PC-3 (cell line): ENCODE measurements at regions not wholly inside any gene's neighbourhood (a gene's known extent, or its start where the extent isn't known, plus 50 kb on each side); places are given as distances from the start of the nearest gene placed in this dataset.

Source experiments
- ATAC-seq: fragments of 200-7000 bp; cut with Tn5 transposase; 2 replicates; pipeline ENCODE4 v1.9.1; 2020; ENCODE audit warnings: mild to moderate bottlenecking, moderate library complexity
- BruUV-seq: library from RNA; stranded (reverse); fragments of 400-500 nt; replicated peaks from 2 replicates; lab custom pipeline; 2021; lab: Mats Ljungman, UMichigan
- CTCF ChIA-PET: fragments of 300-600 bp; sonication (Branson Sonifier 250); formaldehyde crosslinking; loops from one replicate; lab custom pipeline; 2022; ENCODE audit warnings: antibody characterized with exemption; lab: Charles Lee
- POLR2A ChIA-PET: fragments of 300-600 bp; sonication (Branson Sonifier 250); formaldehyde crosslinking; loops from one replicate; lab custom pipeline; 2022; ENCODE audit warnings: antibody characterized with exemption; ENCODE audit not compliant: unreplicated experiment; lab: Charles Lee
- DNase-seq: peaks from one replicate; pipeline ENCODE4 v3.0.0-alpha.2; 2015
- H2AFZ ChIP-seq: fragments of 300-600 bp; sonication (generic); 2 replicates; pipeline ENCODE4 v1.6.0; 2016; ENCODE audit warnings: antibody characterized with exemption, low read length
- H3F3A ChIP-seq: fragments of 300-600 bp; sonication (generic); one replicate; pipeline ENCODE4 v1.6.0; 2017; ENCODE audit warnings: antibody characterized with exemption, low read length, control low read depth, mild to moderate bottlenecking; ENCODE audit not compliant: unreplicated experiment
- H3K27ac ChIP-seq: fragments of 300-600 bp; sonication (generic); 2 replicates; pipeline ENCODE4 v1.5.1; 2016; ENCODE audit warnings: mild to moderate bottlenecking, low read length
- H3K27me3 ChIP-seq: fragments of 300-600 bp; sonication (generic); 2 replicates; pipeline ENCODE4 v1.6.1; 2016; ENCODE audit warnings: low read length, mixed read lengths
- H3K36me3 ChIP-seq: fragments of 300-600 bp; sonication (generic); 2 replicates; pipeline ENCODE4 v1.6.1; 2016; ENCODE audit warnings: low read depth, mixed run types, low read length, mixed read lengths
- H3K4me1 ChIP-seq: fragments of 300-600 bp; sonication (generic); 2 replicates; pipeline ENCODE4 v1.5.1; 2016; ENCODE audit warnings: low read length; ENCODE audit not compliant: insufficient read depth
- H3K4me2 ChIP-seq: fragments of 300-600 bp; sonication (generic); 2 replicates; pipeline ENCODE4 v1.6.0; 2016; ENCODE audit warnings: low read length
- H3K4me3 ChIP-seq: fragments of 300-600 bp; sonication (generic); 2 replicates; pipeline ENCODE4 v1.5.1; 2016; ENCODE audit warnings: mild to moderate bottlenecking, low read length, mixed read lengths
- H3K79me2 ChIP-seq: fragments of 300-600 bp; sonication (generic); 2 replicates; pipeline ENCODE4 v1.6.1; 2017; ENCODE audit warnings: low read length, mixed read lengths
- H3K9ac ChIP-seq: fragments of 300-600 bp; sonication (generic); 2 replicates; pipeline ENCODE4 v1.6.0; 2016; ENCODE audit warnings: mild to moderate bottlenecking, low read length
- H3K9me2 ChIP-seq: fragments of 300-600 bp; sonication (generic); replicated peaks from 2 replicates; pipeline ENCODE4 v1.6.1; 2016; ENCODE audit warnings: mixed run types, low read length, mixed read lengths
- H3K9me3 ChIP-seq: fragments of 300-600 bp; sonication (generic); 2 replicates; pipeline ENCODE4 v1.6.1; 2016; ENCODE audit warnings: low read length, mixed read lengths
- H4K20me1 ChIP-seq: fragments of 300-600 bp; sonication (generic); 2 replicates; pipeline ENCODE4 v1.6.1; 2016; ENCODE audit warnings: low read length, mixed read lengths
- EZH2 ChIP-seq: fragments of 300-600 bp; sonication (generic); IDR thresholded peaks from one replicate; pipeline ENCODE4 v1.6.1; 2017; ENCODE audit warnings: antibody characterized with exemption, mild to moderate bottlenecking, low read length; ENCODE audit not compliant: unreplicated experiment
- EZH2phosphoT487 ChIP-seq: fragments of 300-600 bp; sonication (generic); IDR thresholded peaks from 2 replicates; pipeline ENCODE4 v1.6.1; 2018; ENCODE audit warnings: mild to moderate bottlenecking, antibody characterized with exemption, low read length, borderline replicate concordance
- intact Hi-C: fragments of 100-400 bp; cut with micrococcal nuclease; formaldehyde crosslinking; loops from 2 replicates; pipeline ENCODE4 v1.9.0; 2023
- TF ChIP-seq, protein P1 (sequence below): fragments of 300-600 bp; sonication (generic); conservative IDR thresholded peaks from 2 replicates; pipeline ENCODE4 v1.5.1; 2017; ENCODE audit warnings: antibody characterized with exemption, low read depth, mild to moderate bottlenecking, low read length

DNA sequence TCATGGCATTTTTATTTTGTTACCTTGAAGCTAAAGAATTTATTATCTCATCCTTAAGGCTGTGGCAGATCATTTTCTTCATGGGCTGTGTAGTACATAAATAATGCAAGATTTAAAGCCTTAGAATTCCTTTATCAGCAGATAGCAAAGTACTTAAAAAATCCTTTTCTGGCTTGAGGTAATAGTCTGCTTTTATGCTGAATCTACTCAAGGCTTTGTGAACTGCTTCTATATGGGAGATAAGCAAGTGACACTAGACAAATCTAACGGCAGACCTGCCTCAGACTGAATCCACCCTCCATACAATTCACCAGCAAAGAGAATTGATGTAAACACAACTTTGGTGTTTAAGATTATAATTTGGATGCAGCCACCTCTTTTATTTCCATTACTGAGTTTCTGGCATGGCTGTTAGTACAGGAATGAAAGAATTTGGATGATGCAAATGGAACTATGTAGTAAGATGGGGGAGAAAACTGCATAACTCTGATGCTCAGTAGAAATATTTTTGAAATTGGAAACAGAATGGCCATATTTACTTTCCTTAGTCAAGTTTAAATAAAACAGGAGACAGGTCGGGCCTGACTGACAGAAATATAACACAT is 1121.5 kb downstream of the NAALADL2 start:
- no peak for DNase-seq
- no peak overlapping the region for H2AFZ ChIP-seq

DNA sequence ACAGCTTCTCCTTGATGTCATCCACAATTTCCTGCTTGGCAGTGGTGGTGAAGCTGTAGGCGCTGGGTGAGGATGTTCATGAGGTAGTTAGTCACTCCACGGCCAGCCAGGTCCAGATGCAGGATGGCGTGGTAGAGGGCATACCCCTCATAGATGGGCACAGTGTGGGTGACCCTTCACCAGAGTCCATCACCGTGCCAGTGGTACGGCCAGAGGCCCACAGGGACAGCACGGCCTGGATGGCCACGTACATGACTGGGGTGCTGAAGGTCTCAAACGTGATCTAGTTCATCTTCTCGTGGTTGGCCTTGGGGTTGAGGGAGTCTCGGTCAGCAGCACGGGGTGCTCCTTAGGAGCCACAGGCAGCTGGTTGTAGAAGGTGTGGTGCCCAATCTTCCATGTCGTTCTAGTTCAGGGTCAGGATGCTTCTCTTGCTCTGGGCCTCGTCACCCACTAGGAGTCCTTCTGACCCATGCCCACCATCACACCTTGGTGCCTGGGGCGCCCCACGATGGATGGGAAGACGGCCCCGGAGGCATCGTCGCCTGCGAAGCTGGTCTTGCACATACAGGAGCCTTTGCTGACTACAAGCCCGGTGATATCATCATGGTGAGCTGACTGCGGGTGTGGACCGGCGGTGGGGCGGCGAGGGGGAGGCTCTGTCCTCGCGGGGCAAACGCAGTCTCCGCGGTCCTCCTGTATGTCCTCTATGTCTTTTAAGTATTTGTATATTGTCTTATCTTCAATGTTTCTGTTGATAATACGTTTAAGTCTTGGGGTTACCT is 1119.0 kb downstream of the NAALADL2 start:
- Histone ChIP-seq H3K9ac (no peak overlapping the region), H3K4me3 (no peak overlapping the region), H3K9me3 (no peaks in the 10 kb centered on the region), H3K27ac (no peak overlapping the region), H3K79me2 (no peaks in the 10 kb centered on the region), H4K20me1 (no peaks in the 10 kb centered on the region), H3K9me2 (no peaks in the 10 kb centered on the region), H3K27me3 (no peaks in the 10 kb centered on the region), H3K4me1 (no peaks in the 10 kb centered on the region), H3K4me2 (no peak overlapping the region), H2AFZ (no peak overlapping the region), H3F3A (no peaks in the 10 kb centered on the region), H3K36me3 (no peaks in the 10 kb centered on the region)
- DNase-seq = no peak
- ATAC-seq = no peak
- TF ChIP-seq EZH2phosphoT487 (no peak), EZH2 (no peak)
- TF ChIP-seq, protein P1, sequence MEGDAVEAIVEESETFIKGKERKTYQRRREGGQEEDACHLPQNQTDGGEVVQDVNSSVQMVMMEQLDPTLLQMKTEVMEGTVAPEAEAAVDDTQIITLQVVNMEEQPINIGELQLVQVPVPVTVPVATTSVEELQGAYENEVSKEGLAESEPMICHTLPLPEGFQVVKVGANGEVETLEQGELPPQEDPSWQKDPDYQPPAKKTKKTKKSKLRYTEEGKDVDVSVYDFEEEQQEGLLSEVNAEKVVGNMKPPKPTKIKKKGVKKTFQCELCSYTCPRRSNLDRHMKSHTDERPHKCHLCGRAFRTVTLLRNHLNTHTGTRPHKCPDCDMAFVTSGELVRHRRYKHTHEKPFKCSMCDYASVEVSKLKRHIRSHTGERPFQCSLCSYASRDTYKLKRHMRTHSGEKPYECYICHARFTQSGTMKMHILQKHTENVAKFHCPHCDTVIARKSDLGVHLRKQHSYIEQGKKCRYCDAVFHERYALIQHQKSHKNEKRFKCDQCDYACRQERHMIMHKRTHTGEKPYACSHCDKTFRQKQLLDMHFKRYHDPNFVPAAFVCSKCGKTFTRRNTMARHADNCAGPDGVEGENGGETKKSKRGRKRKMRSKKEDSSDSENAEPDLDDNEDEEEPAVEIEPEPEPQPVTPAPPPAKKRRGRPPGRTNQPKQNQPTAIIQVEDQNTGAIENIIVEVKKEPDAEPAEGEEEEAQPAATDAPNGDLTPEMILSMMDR = no peak
- ChIA-PET CTCF (no interaction called here), POLR2A (no interaction called here)
- BruUV-seq = no TSS peak
- intact Hi-C loops = no loop called here

More for the DNA sequence above, 1121.5 kb downstream of the NAALADL2 start:
- POLR2A ChIA-PET = no interaction called here
- H3K9me3 ChIP-seq = no peaks in the 10 kb centered on the region
- BruUV-seq = no TSS peak
- H3K27me3 ChIP-seq = no peaks in the 10 kb centered on the region
- no peak for ATAC-seq
- H3K4me2 ChIP-seq = no peak overlapping the region
- intact Hi-C loops = no loop called here
- CTCF ChIA-PET = no interaction called here
- TF ChIP-seq EZH2phosphoT487 (no peak), EZH2 (no peak)
- TF ChIP-seq, protein P1 = no peak
- no peak overlapping the region for H3K4me3 ChIP-seq
- no peaks in the 10 kb centered on the region for H3F3A ChIP-seq
- H3K36me3 ChIP-seq = no peaks in the 10 kb centered on the region
- no peaks in the 10 kb centered on the region for H3K79me2 ChIP-seq
- no peaks in the 10 kb centered on the region for H3K9me2 ChIP-seq
- H3K9ac ChIP-seq = no peak overlapping the region
- no peaks in the 10 kb centered on the region for H4K20me1 ChIP-seq
- no peak overlapping the region for H3K27ac ChIP-seq
- H3K4me1 ChIP-seq = no peaks in the 10 kb centered on the region

DNA sequence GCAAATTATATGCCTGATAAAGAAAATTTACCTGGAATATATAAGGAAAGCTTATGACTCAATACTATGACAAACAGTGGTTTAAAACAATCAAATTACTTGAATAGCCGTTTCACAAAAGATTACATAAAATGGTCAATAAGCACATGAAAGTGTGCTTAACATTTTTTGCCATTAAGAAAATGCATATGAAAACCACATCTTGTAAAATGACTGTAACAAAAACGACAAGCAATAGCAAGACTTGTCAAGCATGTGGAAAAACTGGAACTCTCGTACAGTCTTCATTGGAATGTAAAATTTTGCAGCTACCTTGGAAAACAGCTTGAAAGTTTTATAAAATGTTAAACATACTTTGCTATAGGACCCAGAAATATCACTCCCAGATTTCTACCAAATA is 1110.3 kb downstream of the NAALADL2 start:
- no peaks in the 10 kb centered on the region for H4K20me1 ChIP-seq
- H3K79me2 ChIP-seq = no peaks in the 10 kb centered on the region
- no peaks in the 10 kb centered on the region; the same call in 1 of the 2 replicates for H3K36me3 ChIP-seq
- CTCF ChIA-PET = no interaction called here
- H2AFZ ChIP-seq = no peak overlapping the region
- H3K4me2 ChIP-seq = no peak overlapping the region
- no peaks in the 10 kb centered on the region for H3F3A ChIP-seq
- TF ChIP-seq EZH2 = no peak
- TF ChIP-seq EZH2phosphoT487 = no peak
- TF ChIP-seq, protein P1 = no peak
- H3K4me3 ChIP-seq = no peak overlapping the region
- no peak for ATAC-seq
- no peaks in the 10 kb centered on the region for H3K27me3 ChIP-seq
- no peaks in the 10 kb centered on the region for H3K4me1 ChIP-seq
- POLR2A ChIA-PET = no interaction called here
- H3K9me3 ChIP-seq = 0 out of 2 replicates have a peak, but pooled peaks cover 6% of the 10 kb centered on the region
- BruUV-seq = no TSS peak
- no peak overlapping the region for H3K9ac ChIP-seq
- DNase-seq = no peak
- H3K9me2 ChIP-seq = no peaks in the 10 kb centered on the region
- intact Hi-C loops = no loop called here
- H3K27ac ChIP-seq = no peak overlapping the region
